Keratinocyte (primary cell): ENCODE measurements at regions not wholly inside any gene's neighbourhood (a gene's known extent, or its start where the extent isn't known, plus 50 kb on each side); places are given as distances from the start of the nearest gene placed in this dataset.

Experiments used
- DNase-seq: peaks from one replicate; pipeline ENCODE4 v3.0.0-alpha.2; 2011; ENCODE audit warnings: low read depth, missing footprints, low spot score
- FAIRE-seq: peaks from 2 replicates; lab custom pipeline; 2011; peaks lifted over from hg19 to GRCh38; lab: Jason Lieb, UNC
- H2AFZ ChIP-seq: 2 replicates; pipeline ENCODE4 v1.6.0; 2012; ENCODE audit warnings: low read length, control low read depth, inconsistent platforms; ENCODE audit not compliant: control insufficient read depth
- H3K27ac ChIP-seq: 2 replicates; pipeline ENCODE4 v1.5.1; 2011; ENCODE audit warnings: low read length; ENCODE audit not compliant: control insufficient read depth, insufficient read depth
- H3K27me3 ChIP-seq: 3 replicates; pipeline ENCODE4 v1.6.0; 2011; ENCODE audit warnings: low read length; ENCODE audit not compliant: control insufficient read depth, insufficient read depth; ENCODE audit errors: extremely low read depth
- H3K36me3 ChIP-seq, 2 experiments: 2 replicates in 1 of 2; 3 replicates in 1 of 2; pipeline ENCODE4 v1.5.1; 2011; ENCODE audit warnings: low read length in 2 of 2, mild to moderate bottlenecking in 1 of 2; ENCODE audit not compliant: control insufficient read depth in 2 of 2, insufficient read depth in 2 of 2; ENCODE audit errors: extremely low read depth in 1 of 2
- H3K4me1 ChIP-seq: 3 replicates; pipeline ENCODE4 v1.5.1; 2011; ENCODE audit warnings: low read length; ENCODE audit not compliant: control insufficient read depth, insufficient read depth; ENCODE audit errors: extremely low read depth
- H3K4me2 ChIP-seq: 3 replicates; pipeline ENCODE4 v1.6.0; 2011; ENCODE audit warnings: low read depth, low read length; ENCODE audit not compliant: control insufficient read depth, insufficient read depth; ENCODE audit errors: extremely low read depth
- H3K4me3 ChIP-seq, 3 experiments: fragments of 200-600 bp in 1 of 3; sonication (generic) in 1 of 3; 2 replicates in 2 of 3; 3 replicates in 1 of 3; pipeline ENCODE4 v1.5.1; 2011 to 2016; ENCODE audit warnings: low read length in 3 of 3, mild to moderate bottlenecking in 3 of 3, control low read depth in 2 of 3, inconsistent platforms in 1 of 3, low read depth in 1 of 3, mixed read lengths in 1 of 3, mixed run types in 1 of 3, moderate library complexity in 1 of 3; ENCODE audit not compliant: control insufficient read depth in 2 of 3, insufficient read depth in 2 of 3; ENCODE audit errors: extremely low read depth in 1 of 3
- H3K79me2 ChIP-seq: 2 replicates; pipeline ENCODE4 v1.6.0; 2012; ENCODE audit warnings: low read length; ENCODE audit not compliant: control insufficient read depth, insufficient read depth
- H3K9ac ChIP-seq: 3 replicates; pipeline ENCODE4 v1.6.0; 2011; ENCODE audit warnings: low read length; ENCODE audit not compliant: control insufficient read depth, insufficient read depth; ENCODE audit errors: extremely low read depth
- H3K9me1 ChIP-seq: 3 replicates; pipeline ENCODE4 v1.6.0; 2011; ENCODE audit warnings: low read length; ENCODE audit not compliant: control insufficient read depth, insufficient read depth; ENCODE audit errors: extremely low read depth
- H3K9me3 ChIP-seq: 2 replicates; pipeline ENCODE4 v1.5.1; 2012; ENCODE audit warnings: low read depth, low read length; ENCODE audit not compliant: control insufficient read depth
- H4K20me1 ChIP-seq: 3 replicates; pipeline ENCODE4 v1.6.0; 2011; ENCODE audit warnings: low read length; ENCODE audit not compliant: control insufficient read depth, insufficient read depth; ENCODE audit errors: extremely low read depth
- EZH2 ChIP-seq: IDR thresholded peaks from one replicate; pipeline ENCODE4 v1.6.1; 2012; ENCODE audit warnings: inconsistent platforms, mild to moderate bottlenecking, low read length, moderate library complexity
- dilution Hi-C: fragments of 300-500 bp; cut with MboI; formaldehyde crosslinking; loops from one replicate; pipeline ENCODE4 v1.7.0; 2020; ENCODE audit warnings: low sequenced_read_pairs; ENCODE audit not compliant: extremely low pct_ligation_motif_present
- TF ChIP-seq, protein P1 (sequence below), 3 experiments: IDR thresholded peaks in 1 of 3; conservative IDR thresholded peaks in 1 of 3; optimal IDR thresholded peaks in 1 of 3; 2 replicates in 2 of 3; 3 replicates in 1 of 3; pipeline versions ENCODE3 to v1.5.1; 2011; ENCODE audit warnings: low read length in 3 of 3, mild to moderate bottlenecking in 3 of 3, moderate library complexity in 2 of 3, control low read depth in 1 of 3, inconsistent platforms in 1 of 3; ENCODE audit not compliant: insufficient read depth in 2 of 3; ENCODE audit errors: extremely low read depth in 1 of 3

DNA sequence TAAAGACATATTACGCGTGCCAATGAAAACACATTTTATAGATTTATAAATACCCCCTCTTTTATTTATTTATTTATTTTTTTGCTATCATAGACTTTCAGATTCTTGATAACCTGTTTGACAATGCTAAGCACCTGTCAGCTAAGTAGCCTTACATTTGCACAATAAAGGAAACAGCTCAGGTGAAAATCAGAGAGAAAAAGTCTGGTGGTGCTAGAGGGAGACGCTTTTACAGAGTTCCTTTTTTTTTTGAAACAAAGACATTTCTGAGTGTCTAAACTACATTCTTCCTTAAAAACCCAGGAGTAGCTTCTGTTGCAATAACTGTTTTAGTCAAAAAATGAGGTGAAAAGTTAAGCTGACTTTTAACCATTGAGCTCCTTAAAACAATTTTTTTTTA lies 1611.6 kb downstream of the NCAM2 start:
- no peaks in the 10 kb centered on the region for H3K27me3 ChIP-seq
- no peak overlapping the region for H2AFZ ChIP-seq
- no peaks in the 10 kb centered on the region for H3K9me3 ChIP-seq
- no peak for FAIRE-seq
- H3K27ac ChIP-seq, result no peak overlapping the region
- no peaks in the 10 kb centered on the region for H4K20me1 ChIP-seq
- no peak overlapping the region for H3K4me2 ChIP-seq
- dilution Hi-C loops, result no loop called here
- no peak overlapping the region for H3K9ac ChIP-seq
- no peak overlapping the region for H3K4me3 ChIP-seq
- H3K9me1 ChIP-seq, result no peaks in the 10 kb centered on the region
- no peaks in the 10 kb centered on the region for H3K36me3 ChIP-seq
- TF ChIP-seq EZH2, result no peak
- TF ChIP-seq, protein P1, sequence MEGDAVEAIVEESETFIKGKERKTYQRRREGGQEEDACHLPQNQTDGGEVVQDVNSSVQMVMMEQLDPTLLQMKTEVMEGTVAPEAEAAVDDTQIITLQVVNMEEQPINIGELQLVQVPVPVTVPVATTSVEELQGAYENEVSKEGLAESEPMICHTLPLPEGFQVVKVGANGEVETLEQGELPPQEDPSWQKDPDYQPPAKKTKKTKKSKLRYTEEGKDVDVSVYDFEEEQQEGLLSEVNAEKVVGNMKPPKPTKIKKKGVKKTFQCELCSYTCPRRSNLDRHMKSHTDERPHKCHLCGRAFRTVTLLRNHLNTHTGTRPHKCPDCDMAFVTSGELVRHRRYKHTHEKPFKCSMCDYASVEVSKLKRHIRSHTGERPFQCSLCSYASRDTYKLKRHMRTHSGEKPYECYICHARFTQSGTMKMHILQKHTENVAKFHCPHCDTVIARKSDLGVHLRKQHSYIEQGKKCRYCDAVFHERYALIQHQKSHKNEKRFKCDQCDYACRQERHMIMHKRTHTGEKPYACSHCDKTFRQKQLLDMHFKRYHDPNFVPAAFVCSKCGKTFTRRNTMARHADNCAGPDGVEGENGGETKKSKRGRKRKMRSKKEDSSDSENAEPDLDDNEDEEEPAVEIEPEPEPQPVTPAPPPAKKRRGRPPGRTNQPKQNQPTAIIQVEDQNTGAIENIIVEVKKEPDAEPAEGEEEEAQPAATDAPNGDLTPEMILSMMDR (optimal IDR thresholded peaks at IDR 0.05 in 1 of 3, IDR thresholded peaks at IDR 0.05 in 1 of 3, conservative IDR thresholded peaks at IDR 0.05 in 1 of 3; ENCODE audit: extremely low read depth in 1 of 3, insufficient read depth in 2 of 3, low read length in 3 of 3), result no peak
- DNase-seq, result no peak
- no peaks in the 10 kb centered on the region for H3K4me1 ChIP-seq
- no peaks in the 10 kb centered on the region for H3K79me2 ChIP-seq

DNA sequence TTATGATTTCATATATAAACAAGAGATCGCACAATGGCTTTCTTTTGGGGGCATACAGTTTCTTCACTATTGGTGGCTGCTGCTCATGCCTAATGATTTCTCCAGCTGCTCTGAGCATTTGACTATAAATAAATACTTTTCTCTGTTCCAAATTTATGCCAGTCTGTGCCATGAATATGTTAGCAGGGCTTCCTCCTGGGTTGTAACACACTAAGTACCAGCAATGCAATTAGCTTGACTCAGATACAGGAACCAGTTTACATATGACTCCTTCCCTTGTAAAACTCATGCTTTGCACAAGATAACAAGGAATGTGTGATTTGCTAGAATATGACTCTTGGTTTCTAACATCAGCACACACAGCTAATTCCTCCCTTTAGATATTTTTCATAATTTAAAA lies 1629.7 kb downstream of the NCAM2 start:
- H3K4me3 ChIP-seq, result no peak overlapping the region
- H3K27ac ChIP-seq, result no peak overlapping the region
- H3K9me3 ChIP-seq, result no peaks in the 10 kb centered on the region
- H4K20me1 ChIP-seq, result no peaks in the 10 kb centered on the region
- no peak overlapping the region for H3K4me2 ChIP-seq
- H2AFZ ChIP-seq, result no peak overlapping the region
- no peaks in the 10 kb centered on the region for H3K79me2 ChIP-seq
- H3K9ac ChIP-seq, result no peak overlapping the region
- H3K27me3 ChIP-seq, result no peaks in the 10 kb centered on the region
- FAIRE-seq (no peak), DNase-seq (no peak)
- H3K36me3 ChIP-seq, result no peaks in the 10 kb centered on the region
- no peaks in the 10 kb centered on the region for H3K9me1 ChIP-seq
- no peak for TF ChIP-seq EZH2
- TF ChIP-seq, protein P1 (optimal IDR thresholded peaks at IDR 0.05 in 1 of 3, IDR thresholded peaks at IDR 0.05 in 1 of 3, conservative IDR thresholded peaks at IDR 0.05 in 1 of 3; ENCODE audit: extremely low read depth in 1 of 3, insufficient read depth in 2 of 3, low read length in 3 of 3), result no peak
- dilution Hi-C loops, result no loop called here
- H3K4me1 ChIP-seq, result no peaks in the 10 kb centered on the region
